Body of pancreas (tissue), 4 donors: ENCODE measurements at regions not wholly inside any gene's neighbourhood (a gene's known extent, or its start where the extent isn't known, plus 50 kb on each side); places are given as distances from the start of the nearest gene placed in this dataset.

Source experiments
- ATAC-seq: fragments of 150-250 bp; one replicate; pipeline ENCODE4 v1.9.1; 2016
- DNase-seq, 4 donors: peaks; one replicate each; pipeline ENCODE4 v3.0.0-alpha.2; 2019
- H3K27ac ChIP-seq, 4 donors: fragments of 200-600 bp; sonication (generic); 1 replicate in 3 of 4; 2 replicates in 1 of 4; pipeline versions ENCODE4 v1.5.1 to v1.6.1; 2016 to 2019; ENCODE audit warnings: mild to moderate bottlenecking in 1 of 4, mixed read lengths in 1 of 4, moderate library complexity in 1 of 4
- H3K27me3 ChIP-seq, 2 donors: fragments of 200-600 bp; sonication (generic); one replicate each; pipeline ENCODE4 v1.6.0; 2016; ENCODE audit warnings: mild to moderate bottlenecking in 1 of 2
- H3K36me3 ChIP-seq, 2 donors: fragments of 200-600 bp; sonication (generic); replicated peaks in 1 of 2; 2 replicates each; pipeline ENCODE4 v1.5.1; 2016; ENCODE audit warnings: low read depth in 2 of 2; ENCODE audit not compliant: insufficient read depth in 1 of 2
- H3K4me1 ChIP-seq: fragments of 200-600 bp; sonication (generic); one replicate; pipeline ENCODE4 v1.6.0; 2016
- H3K4me3 ChIP-seq, 2 donors: fragments of 200-600 bp; sonication (generic); 1 replicate in 1 of 2; 2 replicates in 1 of 2; pipeline ENCODE4 v1.5.1; 2016 to 2019
- H3K9me3 ChIP-seq, 3 donors: fragments of 200-600 bp; sonication (generic); 1 replicate in 2 of 3; 2 replicates in 1 of 3; pipeline ENCODE4 v1.5.1; 2016
- POLR2A ChIP-seq, 3 donors: fragments of 450-650 bp; IDR thresholded peaks; one replicate each; pipeline ENCODE4 v1.6.1; 2016; ENCODE audit warnings: antibody characterized with exemption in 3 of 3, mild to moderate bottlenecking in 2 of 3
- WGBS, 2 donors: methylation state at CpG; one replicate each; pipeline ENCODE4 v1.1.5; 2017; 5-methylcytosine and 5-hydroxymethylcytosine counted together
- intact Hi-C: fragments of 100-400 bp; cut with DNase I; formaldehyde crosslinking; loops from one replicate; pipeline ENCODE4 v1.15.1; 2023
- TF ChIP-seq, protein P1 (sequence below), 7 experiments: fragments of 450-650 bp in 4 of 7; fragments of 200-600 bp in 3 of 7; sonication (generic) in 3 of 7; IDR thresholded peaks; one replicate each; pipeline ENCODE4 v1.5.1; 2016 to 2019; ENCODE audit warnings: antibody characterized with exemption in 7 of 7

DNA sequence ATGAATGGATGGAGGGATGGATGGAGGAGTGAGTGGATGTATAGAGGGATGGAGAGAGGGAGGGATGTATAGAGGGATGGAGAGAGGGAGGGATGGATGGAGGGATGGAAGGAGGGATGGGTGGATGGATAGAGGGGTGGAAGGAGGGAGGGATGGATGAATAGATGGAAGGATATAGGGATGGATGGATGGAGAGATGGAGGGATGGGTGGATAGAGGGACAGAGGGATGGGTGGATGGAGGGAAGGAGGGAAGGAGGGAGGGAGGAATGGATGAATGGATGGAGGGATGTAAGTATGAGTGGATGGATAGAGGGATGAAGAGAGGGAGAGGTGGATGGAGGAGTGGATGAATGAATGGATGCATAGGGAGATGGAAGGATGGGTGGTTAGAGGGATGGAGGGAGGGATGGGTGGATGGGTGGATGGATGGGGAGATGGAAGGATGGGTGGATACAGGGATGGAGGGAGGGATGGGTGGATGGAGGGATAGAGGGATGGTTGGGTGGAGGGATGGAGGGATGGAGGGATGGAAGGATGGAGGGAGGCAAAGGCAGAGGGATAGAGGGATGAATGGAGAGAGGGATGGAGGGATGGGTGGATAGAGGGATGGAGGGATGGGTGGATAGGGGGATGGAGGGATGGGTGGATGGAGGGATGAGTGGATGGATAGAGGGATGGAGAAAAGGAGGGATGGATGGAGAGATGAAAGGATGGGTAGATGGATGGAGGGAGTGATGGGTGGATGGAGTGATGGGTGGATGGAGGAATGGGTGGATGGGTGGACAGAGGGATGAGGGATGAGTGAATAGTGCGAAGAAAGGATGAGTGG, 313.8 kb downstream of the UACA start:
- intact Hi-C loops: no loop called here
- H3K36me3 ChIP-seq: no peaks in the 10 kb centered on the region

DNA sequence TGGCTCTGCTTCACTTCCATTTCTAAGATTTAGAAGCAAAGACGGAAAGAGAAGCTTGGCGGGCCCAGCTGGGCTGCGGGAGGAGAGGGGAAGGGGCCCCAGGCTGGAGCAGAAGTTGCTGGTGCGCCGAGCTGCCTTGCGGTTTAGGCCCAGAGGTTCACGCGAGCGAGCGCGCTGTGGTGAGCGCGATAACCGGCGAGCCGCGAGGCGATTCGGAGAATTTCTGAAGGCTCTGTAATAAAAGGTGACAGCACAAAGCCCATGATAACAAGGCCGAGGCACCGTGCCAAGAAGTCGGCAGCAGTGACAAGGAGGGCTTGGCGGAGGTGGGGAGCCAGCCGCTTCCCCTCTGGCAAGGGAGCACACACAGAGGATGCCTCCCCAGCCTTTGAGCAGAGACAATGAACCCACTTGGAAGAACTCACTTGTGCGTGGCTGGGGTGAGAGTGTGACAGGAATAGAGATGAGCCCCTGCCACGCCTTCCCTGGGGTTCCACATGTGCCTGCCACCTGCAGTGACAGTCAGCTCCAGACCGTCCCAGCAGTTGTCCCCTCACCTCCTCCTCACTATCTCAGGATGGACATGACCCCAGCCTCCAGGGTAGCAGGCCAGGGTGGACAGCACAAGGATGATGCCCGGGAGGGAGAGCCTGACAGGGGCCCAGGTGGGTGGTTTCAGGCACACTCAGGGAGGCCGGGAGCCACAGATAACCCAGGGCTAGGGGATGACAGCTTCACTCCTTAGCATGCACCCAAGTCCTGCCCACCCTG, 315.2 kb downstream of the UACA start:
- H3K27ac ChIP-seq: no peak overlapping the region
- no peaks in the 10 kb centered on the region for H3K9me3 ChIP-seq
- TF ChIP-seq, protein P1, sequence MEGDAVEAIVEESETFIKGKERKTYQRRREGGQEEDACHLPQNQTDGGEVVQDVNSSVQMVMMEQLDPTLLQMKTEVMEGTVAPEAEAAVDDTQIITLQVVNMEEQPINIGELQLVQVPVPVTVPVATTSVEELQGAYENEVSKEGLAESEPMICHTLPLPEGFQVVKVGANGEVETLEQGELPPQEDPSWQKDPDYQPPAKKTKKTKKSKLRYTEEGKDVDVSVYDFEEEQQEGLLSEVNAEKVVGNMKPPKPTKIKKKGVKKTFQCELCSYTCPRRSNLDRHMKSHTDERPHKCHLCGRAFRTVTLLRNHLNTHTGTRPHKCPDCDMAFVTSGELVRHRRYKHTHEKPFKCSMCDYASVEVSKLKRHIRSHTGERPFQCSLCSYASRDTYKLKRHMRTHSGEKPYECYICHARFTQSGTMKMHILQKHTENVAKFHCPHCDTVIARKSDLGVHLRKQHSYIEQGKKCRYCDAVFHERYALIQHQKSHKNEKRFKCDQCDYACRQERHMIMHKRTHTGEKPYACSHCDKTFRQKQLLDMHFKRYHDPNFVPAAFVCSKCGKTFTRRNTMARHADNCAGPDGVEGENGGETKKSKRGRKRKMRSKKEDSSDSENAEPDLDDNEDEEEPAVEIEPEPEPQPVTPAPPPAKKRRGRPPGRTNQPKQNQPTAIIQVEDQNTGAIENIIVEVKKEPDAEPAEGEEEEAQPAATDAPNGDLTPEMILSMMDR (IDR thresholded peaks at IDR 0.05): no peak
- TF ChIP-seq POLR2A (IDR thresholded peaks at IDR 0.05): no peak
- H3K4me1 ChIP-seq: no peaks in the 10 kb centered on the region
- intact Hi-C loops: no loop called here
- WGBS, 2 donors: 49 to 59% methylated on average over 29 of the region's 29 CpGs
- H3K4me3 ChIP-seq: no peak overlapping the region
- ATAC-seq (no peak), DNase-seq (peak in 2 of 4 donors; percentile 24 to 32)
- no peaks in the 10 kb centered on the region for H3K27me3 ChIP-seq
- H3K36me3 ChIP-seq: no peaks in the 10 kb centered on the region

More for the DNA sequence above, 313.8 kb downstream of the UACA start:
- Histone ChIP-seq H3K4me1 (no peaks in the 10 kb centered on the region), H3K9me3 (no peaks in the 10 kb centered on the region), H3K4me3 (no peak overlapping the region), H3K27me3 (no peaks in the 10 kb centered on the region), H3K27ac (no peak overlapping the region)
- ATAC-seq (no peak), DNase-seq (no peak)
- TF ChIP-seq, protein P1 (IDR thresholded peaks at IDR 0.05): no peak
- no peak for TF ChIP-seq POLR2A (IDR thresholded peaks at IDR 0.05)
- WGBS, 2 donors: 55 to 74% methylated on average over 1 of the region's 1 CpG

DNA sequence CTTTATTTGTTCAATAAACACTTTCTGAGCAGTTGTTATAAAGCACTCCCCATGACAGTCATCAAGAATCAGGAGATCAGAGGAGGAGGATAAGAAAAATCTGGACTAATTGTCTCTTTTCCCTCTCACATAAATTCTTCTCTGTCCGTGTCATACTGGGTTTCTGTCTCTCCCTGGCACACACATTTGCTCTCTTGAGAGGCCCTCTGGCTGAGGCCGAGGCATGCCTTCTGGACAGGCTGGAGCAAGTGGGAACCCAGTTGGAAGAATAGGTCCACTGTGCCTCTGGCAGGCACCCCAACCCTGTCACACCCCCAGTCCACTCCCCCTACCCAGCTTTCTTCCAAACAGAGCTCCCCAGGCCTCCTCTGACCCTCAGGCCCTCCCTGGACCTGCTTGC, 315.8 kb downstream of the UACA start:
- intact Hi-C loops: no loop called here
- no peak for DNase-seq
- Histone ChIP-seq H3K27me3 (no peaks in the 10 kb centered on the region), H3K4me1 (no peaks in the 10 kb centered on the region), H3K4me3 (no peak overlapping the region), H3K36me3 (no peaks in the 10 kb centered on the region), H3K27ac (no peak overlapping the region), H3K9me3 (no peaks in the 10 kb centered on the region)
- ATAC-seq: no peak
- WGBS, 2 donors: 75 to 89% methylated on average over 2 of the region's 2 CpGs
- TF ChIP-seq POLR2A (IDR thresholded peaks at IDR 0.05): no peak
- TF ChIP-seq, protein P1 (IDR thresholded peaks at IDR 0.05): no peak

DNA sequence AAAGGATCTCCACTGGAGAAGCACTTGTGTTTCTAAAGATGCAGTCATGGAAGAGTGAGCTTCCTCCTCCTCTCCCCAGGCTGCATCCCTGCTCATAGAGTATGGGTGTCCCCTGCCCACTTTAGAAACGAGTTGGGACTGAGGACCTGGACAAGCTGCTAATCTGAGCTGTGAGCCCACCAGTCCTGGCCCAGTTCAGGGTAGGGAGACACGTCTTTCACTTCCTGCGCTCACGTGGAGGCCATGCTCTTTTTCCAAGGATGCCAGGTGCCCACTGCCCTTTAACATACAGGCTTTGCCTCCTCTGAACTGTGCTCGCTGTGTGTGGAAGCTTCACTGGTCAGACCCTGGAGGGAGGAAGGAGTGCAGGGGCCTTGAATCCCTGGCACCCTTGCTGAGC, 316.3 kb downstream of the UACA start:
- no peaks in the 10 kb centered on the region for H3K27me3 ChIP-seq
- no peaks in the 10 kb centered on the region for H3K36me3 ChIP-seq
- H3K9me3 ChIP-seq: no peaks in the 10 kb centered on the region
- no peak overlapping the region for H3K27ac ChIP-seq
- TF ChIP-seq, protein P1 (IDR thresholded peaks at IDR 0.05): no peak
- TF ChIP-seq POLR2A (IDR thresholded peaks at IDR 0.05): no peak
- no peak overlapping the region for H3K4me3 ChIP-seq
- DNase-seq (no peak), ATAC-seq (no peak)
- H3K4me1 ChIP-seq: no peaks in the 10 kb centered on the region
- intact Hi-C loops: no loop called here
- WGBS, 2 donors: 66 to 67% methylated on average over 4 to 5 of the region's 5 CpGs
